ENCODE measurements at regions not wholly inside any gene's neighbourhood (a gene's known extent, or its start where the extent isn't known, plus 50 kb on each side); places are given as distances from the start of the nearest gene placed in this dataset.

- no peak for TF ChIP-seq GATA2 (IDR thresholded peaks at IDR 0.05; ENCODE audit: insufficient read depth, insufficient read length, low read depth, low read length)
- TF ChIP-seq POLR2AphosphoS5 (IDR thresholded peaks at IDR 0.05; ENCODE audit: insufficient read depth, low read depth, low read length): no peak
- TF ChIP-seq MYC (IDR thresholded peaks at IDR 0.05; ENCODE audit: low read depth, low read length): no peak
- no peak for TF ChIP-seq JUN (IDR thresholded peaks at IDR 0.05; ENCODE audit: borderline replicate concordance, insufficient read depth, insufficient read length, low read depth)
- no peak for TF ChIP-seq FOS (IDR thresholded peaks at IDR 0.05; ENCODE audit: borderline replicate concordance, insufficient read depth, low read length)
- TF ChIP-seq POLR2A (IDR thresholded peaks at IDR 0.05; ENCODE audit: low read depth, low read length): no peak
- TF ChIP-seq, protein P1, sequence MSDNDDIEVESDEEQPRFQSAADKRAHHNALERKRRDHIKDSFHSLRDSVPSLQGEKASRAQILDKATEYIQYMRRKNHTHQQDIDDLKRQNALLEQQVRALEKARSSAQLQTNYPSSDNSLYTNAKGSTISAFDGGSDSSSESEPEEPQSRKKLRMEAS (IDR thresholded peaks at IDR 0.05; ENCODE audit: insufficient read depth, insufficient read length): no peak
- no peak for TF ChIP-seq EZH2 (IDR thresholded peaks at IDR 0.05; ENCODE audit: borderline replicate concordance, low read depth, low read length, severe bottlenecking)
- TF ChIP-seq CTCF (IDR thresholded peaks at IDR 0.05; ENCODE audit: extremely low read depth in 1 of 2, insufficient read depth in 1 of 2, low read depth in 1 of 2, low read length in 2 of 2): no peak
- H3K36me3 ChIP-seq (ENCODE audit: control insufficient read depth in 2 of 2, extremely low read depth in 1 of 2, insufficient read depth in 2 of 2, low read length in 2 of 2): no peaks in the 10 kb centered on the region
Observed at GRCh38 chr19:28606269-28607032, 606.5 kb downstream of the UQCRFS1 start.

More at GRCh38 chr19:28606269-28607032, 606.5 kb downstream of the UQCRFS1 start:
- DNase-seq (ENCODE audit: low read depth, low spot score) (no peak), FAIRE-seq (no peak)
- H3K27ac ChIP-seq (ENCODE audit: insufficient read depth, low read depth, low read length): no peak overlapping the region
- H3K9ac ChIP-seq (replicated peaks; ENCODE audit: extremely low read depth, insufficient read depth, low read length): no peak overlapping the region
- no peaks in the 10 kb centered on the region for H3K27me3 ChIP-seq (ENCODE audit: control insufficient read depth in 2 of 2, insufficient read depth in 2 of 2, low read length in 2 of 2)
- BruUV-seq (replicated peaks): no TSS peak
- H3K9me3 ChIP-seq (replicated peaks; ENCODE audit: control insufficient read depth, insufficient read depth, low read length): peaks cover 5% of the 10 kb centered on the region
- H3K4me1 ChIP-seq (ENCODE audit: control insufficient read depth, extremely low read depth, insufficient read depth, low read length): no peaks in the 10 kb centered on the region
- ChIA-PET POLR2A (no interaction called here), CTCF (no interaction called here)
- no peak overlapping the region for H3K4me3 ChIP-seq (replicated peaks in 1 of 3; ENCODE audit: insufficient read depth in 1 of 3, low read depth in 1 of 3, low read length in 3 of 3)
- no peaks in the 10 kb centered on the region for H4K20me1 ChIP-seq (replicated peaks; ENCODE audit: control insufficient read depth, extremely low read depth, insufficient read depth, low read length)
- H3K4me2 ChIP-seq (ENCODE audit: insufficient read depth, low read length): no peak overlapping the region
- no peaks in the 10 kb centered on the region for H3K9me1 ChIP-seq (replicated peaks; ENCODE audit: control insufficient read depth, extremely low read depth, insufficient read depth, low read length)
- H3K79me2 ChIP-seq (ENCODE audit: control insufficient read depth, insufficient read depth, low read length): no peaks in the 10 kb centered on the region
- dilution Hi-C loops (cut with MboI; ENCODE audit: extremely low pct_ligation_motif_present, low sequenced_read_pairs) (no loop called here), intact Hi-C loops (cut with micrococcal nuclease) (no loop called here)
- H2AFZ ChIP-seq (ENCODE audit: low read depth, low read length): no peak overlapping the region

Measured in endothelial cell of umbilical vein (primary cell).